NCI-H446 (cell line): ENCODE measurements at regions not wholly inside any gene's neighbourhood (a gene's known extent, or its start where the extent isn't known, plus 50 kb on each side); places are given as distances from the start of the nearest gene placed in this dataset.
"Not testable (repeated sequence)": the region's sequence is repeated elsewhere in the genome, so short reads cannot be mapped to it uniquely, and the experiment has no call there.

ENCODE experiments used
- DNase-seq, 2 experiments: peaks; one replicate each; lab custom pipeline; 2025; lab: John Stamatoyannopoulos, UW

DNA sequence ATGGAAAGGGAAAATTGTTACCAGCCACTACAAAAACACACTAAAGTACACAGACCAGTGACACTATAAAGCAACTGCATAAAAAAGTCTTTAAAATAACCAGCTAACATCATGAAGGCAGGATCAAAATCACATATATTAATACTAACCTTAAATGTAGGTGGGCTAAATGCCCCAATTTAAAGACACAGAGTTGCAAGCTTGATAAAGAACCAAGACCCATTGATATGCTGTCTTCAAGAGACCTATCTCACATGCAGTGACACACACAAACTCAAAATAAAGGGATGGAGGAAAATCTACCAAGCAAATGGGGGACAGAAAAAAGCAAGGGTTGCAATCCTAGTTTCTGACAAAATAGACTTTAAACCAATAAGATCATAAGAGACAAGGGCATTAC is 246.3 kb downstream of the SEC16B start:
- no peak for DNase-seq

DNA sequence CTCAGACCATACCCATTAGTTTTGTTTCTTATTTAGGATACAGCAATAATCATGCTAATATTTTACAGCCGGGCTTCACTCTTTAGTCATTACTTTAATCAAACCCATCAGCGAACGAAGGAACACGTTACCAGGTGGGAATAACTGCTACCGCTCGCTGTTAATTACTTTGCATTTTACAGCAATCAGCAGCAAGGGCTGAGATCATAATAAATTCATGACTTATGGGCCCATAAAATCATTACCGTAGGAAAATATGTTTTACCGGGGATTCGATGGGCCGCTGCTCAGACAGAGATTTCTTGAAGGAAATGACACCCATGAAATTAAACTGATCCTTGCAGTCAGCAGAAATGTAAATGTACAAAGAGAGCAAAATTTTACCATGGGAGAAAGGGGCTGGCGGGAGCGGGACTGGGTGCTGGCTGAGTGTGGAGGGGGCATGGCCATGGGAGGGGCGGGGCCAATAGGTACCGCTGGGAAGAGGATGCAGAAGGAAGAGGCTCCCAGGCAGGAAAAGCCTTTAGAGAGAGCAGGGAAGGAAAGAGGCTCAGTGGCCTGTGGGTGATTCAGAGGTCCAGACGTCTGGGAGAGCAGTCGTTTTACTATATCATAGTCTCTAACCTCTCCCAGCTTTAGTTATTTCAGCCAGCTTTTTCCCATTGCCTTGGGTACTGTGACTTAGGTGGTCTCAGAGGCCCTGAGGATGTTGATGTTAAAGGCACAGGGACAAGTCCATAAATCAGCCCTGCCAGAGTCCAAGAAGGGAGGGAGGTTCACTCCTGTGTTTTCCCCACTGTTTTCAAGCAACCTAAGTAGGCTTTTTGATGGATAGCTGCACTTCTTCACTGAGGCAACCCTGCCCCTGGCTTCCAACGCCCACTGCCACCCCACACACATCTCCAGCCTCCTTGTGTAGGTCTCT is 258.9 kb downstream of the SEC16B start:
- DNase-seq, result no peak

DNA sequence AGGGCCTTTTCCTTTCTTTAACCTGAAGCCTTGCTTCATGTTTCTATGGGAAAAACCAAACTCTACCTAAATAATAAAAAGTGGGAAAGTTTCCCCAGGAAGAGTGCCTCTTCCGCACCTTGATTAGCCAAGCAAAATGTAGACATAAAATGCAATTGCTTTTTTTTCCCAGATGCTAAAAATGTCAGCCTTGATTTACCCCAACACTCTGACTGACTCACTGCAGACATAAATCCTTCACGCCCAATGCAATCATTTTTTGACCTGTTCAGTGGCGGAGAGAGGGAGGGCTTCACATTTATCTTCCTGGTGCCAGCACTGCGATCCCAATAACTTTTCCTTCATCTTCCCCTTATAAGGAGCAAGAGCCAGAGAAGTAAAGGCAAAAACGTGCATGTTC is 261.5 kb downstream of the SEC16B start:
- DNase-seq, result no peak

DNA sequence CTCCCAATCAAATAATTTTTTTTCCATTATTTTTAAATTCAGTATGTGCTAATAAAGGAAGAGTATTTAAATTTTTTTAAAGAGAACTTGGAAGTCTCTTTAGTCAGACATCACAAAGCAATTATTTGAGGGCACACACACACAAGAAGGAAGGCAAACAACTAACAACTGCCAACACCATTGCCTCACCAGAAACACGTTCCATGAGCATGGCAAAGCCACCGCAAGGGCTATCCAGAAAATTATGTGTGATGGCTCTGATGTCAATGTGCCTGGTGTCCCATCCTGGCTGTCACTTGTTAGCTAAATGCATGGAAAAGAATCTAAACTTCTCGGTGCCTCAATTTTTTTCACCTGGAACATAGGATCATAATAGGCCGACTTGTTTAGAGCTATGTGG is 262.9 kb downstream of the SEC16B start:
- no peak for DNase-seq

DNA sequence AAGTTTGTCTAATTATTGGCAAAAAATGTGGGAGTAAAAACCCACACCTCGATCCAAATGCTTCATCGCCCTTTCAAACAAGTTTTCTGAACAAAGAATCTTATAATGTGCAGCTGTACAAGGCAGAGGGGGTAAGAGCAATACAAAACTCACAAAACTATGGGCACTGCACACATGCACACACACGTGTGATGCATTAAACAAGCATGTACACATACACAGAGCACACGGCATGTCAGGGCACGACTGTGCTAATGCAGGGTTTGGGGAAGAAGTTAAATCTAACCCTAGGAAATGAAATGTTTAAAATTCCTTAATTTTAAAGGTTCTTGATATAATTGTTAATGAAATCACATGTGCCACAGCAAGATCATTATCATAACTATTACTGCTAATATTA is 264.0 kb downstream of the SEC16B start:
- DNase-seq, result no peak

DNA sequence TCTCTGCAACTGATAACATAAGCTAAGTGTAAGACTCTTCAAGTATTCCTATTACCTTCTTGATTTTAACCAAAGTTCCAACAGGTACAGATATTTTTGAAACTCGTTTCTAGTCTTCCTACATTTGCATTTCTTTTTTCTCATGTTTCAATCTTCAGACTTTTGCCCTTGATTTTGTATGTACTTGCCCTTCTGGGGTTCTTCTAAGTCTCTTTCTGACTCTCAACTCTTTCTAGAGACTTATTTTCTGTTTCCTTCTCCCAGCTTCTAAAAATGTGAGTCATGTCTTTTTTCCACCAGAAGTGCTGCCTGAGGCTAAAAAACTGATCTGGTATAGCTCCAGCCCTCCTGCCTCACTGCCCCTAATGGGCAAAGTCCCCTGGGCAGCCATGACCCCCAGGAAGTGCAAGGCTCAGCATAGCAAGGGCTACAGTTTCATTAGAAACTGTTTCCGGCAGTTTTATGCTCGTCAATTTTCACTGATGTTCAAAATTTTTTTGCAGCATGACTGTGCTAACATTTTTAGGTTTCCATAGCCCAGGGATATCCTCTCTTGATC is 265.9 kb downstream of the SEC16B start:
- no peak for DNase-seq

DNA sequence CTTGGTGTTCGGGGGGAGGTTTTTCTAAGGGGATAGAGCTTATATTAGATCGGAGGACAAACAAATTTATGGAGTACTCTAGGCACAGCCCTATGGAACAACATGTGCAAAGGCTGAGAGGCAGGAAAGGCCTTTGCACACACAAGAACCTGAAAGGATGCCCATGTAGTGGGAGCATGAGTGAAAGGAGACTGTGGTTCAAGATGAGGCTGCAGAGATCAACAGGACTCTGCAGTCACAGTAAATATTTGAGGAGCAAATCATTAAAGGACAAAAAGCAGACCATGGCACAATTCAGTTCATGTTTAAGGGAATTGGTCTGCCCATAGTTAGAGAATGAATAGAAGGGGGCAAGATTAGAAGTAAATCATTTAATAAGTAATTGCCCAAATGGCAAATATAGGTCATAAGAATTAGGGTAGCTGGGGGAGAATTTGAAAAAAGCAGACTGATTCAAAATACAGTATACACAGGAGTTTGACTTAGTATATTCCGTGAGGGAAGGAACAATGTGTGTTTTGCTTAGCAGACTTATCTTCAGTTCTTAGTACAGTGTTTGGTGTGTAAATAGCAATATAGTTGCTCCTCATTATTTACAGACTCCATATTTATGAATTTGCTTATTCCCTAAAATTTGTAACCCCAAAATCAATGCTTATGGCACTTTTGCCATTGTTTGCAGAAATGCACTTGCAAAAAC is 268.1 kb downstream of the SEC16B start:
- DNase-seq, result no peak

DNA sequence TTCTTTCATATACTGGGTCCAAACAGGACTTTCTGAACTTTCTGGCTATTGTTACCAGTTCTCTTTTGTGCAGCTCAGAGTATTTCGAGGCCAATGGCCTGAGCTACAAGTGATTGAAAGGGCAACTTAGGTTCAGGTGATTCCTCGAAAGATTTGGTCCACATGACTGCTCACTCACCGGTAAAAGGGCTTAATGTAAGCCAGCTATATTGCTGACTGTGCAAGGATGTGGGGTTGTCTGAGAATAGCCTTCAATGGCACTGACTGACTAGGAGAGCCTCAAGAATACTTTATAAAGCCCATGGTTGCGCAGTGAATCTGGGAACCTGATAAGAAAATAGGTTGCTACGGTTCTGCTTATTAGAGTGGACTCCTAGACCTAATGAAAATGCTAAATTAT is 269.0 kb downstream of the SEC16B start:
- no peak for DNase-seq

DNA sequence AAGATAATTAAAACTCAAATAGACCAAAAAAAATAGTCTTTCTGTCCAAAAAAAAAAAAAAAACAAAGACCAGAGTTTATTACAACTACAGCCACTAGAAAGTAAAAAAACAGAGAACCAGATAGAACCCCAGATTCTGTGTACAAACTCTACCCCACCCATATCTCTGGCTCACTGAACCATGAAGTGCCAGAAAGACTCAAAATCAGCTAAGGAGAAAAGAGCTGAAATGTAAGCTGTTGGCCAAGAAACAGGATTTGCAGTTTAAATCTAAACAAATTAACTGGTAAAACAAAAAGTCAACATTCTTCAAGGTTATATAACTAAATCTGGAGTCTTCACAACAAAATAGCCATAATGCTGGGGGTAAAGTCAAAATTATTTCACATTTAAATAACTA is 278.9 kb downstream of the SEC16B start:
- DNase-seq, result no peak

DNA sequence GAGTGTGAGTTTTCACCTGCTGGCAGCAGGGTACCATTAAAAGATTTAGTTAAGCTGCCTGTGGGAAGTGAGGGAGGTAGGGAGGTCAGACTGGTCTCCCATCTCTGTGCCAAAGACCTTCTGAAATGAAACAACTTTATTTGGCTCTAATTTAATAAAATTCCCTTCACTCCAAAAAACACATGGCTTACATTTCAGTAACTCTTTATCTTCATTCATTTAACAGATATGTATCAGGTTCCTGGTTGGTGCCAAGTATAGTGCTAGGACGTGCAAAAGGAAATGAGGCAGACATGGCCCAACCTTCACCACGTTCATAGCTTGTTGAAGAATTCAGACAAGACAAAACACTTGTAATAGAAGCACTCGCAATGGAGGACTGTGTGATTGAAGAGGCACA is 282.3 kb downstream of the SEC16B start:
- no peak for DNase-seq

DNA sequence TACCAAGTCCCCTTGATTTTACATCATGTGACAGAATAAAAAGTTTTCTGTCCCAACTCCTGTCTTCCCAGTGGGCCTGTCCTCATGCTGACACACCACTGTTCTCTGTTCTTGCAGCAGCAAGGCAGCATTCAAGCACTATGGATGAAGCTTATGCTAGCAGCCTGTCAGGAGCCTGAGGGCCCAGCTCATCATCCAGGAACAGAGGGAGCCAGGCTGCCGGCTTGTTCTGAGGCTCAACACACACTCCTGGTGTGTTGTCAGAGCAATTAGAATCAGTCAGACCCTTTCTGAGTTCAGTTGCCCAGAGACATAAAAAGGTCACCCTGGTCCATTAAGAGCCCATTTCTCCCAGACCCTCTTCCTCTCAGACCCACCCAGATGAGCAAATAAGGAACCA is 282.9 kb downstream of the SEC16B start:
- DNase-seq, result no peak

DNA sequence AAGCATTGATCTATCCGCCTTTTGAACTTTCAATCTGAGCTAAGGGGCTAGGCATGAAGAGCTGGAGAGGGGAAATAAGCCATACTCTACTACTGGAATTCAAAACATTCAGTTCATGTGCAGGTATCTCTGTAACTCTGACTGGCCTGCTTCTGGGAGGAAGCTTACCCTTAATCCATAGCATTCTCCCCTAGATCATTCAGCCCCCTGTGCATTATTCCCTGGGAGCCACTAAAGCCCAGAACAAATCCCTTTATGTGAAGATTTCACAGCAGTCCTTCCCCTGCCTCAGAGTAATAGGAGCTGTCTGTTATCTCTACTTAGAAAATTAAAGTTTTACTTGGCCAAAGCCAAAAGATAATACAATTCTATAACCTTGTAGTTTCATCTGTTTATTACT is 300.7 kb downstream of the SEC16B start:
- no peak for DNase-seq

DNA sequence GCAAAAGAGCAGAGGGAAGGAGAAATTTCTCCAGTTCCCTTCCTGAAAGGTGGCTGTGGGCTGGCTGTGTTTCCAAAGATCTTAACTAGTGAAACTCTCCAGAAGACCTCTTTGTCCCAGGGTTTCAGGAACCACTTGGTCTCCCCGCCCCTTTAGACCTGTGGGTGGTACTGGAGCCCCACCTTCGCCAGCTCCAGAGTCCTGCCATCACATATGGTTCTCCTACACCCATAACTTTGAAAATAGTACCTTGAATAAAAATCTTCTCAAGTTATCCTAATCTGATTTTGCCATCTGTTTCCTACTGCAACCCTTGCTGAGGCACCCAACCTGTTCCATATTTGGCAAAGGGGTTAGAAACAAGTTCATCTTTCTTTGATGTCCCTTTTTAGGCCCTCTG is 303.9 kb downstream of the SEC16B start:
- DNase-seq, result no peak

DNA sequence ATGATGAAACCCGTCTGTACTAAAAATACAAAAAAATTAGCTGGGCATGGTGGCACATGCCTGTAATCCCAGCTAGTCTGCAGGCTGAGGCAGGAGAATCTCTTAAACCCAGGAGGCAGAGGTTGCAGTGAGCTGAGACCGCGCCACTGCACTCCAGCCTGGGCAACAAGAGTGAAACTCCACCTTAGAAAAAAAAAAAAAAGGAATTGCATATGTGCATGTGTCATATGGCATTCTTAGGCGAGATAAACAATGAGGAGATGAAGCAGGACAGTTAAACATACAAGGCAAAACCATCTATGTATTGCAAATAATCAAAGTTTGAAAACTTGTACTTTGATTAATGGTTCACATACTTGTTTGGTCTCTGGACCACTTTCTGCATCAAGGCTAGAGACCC is 305.1 kb downstream of the SEC16B start:
- not testable (repeated sequence) for DNase-seq

DNA sequence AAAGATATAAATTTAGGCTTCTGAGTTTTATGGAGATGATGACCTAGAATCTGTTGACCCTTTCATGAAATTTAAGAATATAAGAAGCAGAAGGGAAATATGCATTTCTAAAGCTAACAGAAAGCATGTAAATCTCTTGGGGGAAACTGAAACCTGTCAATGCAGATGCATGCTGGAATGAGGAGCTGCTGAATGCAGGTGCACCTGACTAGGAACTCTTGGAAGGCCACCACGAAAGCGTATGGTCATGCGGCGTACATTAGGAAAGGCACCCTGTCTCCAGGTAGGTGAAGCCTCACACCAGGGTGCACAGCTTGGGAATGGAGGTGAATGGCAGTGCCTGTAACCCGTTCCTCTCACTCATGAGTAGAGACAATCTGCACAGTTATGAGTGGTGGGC is 309.7 kb downstream of the SEC16B start:
- DNase-seq, result no peak

DNA sequence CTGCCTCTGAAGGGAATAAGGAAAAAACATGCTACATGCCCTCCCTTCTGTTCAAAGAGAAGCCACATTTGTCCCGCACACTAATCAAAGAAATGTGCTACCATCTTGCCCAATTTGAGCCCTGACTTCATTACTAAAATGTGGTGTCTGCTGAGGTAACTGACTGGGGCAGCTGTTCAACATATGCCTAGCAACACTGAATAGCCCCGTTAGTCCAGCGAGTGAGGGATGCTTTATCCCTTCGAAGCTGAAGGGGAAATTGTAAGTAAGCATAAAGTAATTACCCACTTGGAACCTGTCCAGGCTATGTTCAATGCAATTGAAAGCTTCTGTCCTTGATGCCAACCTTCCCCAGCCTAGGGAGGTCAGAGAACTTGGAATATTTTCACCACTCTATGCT is 310.6 kb downstream of the SEC16B start:
- no peak for DNase-seq

DNA sequence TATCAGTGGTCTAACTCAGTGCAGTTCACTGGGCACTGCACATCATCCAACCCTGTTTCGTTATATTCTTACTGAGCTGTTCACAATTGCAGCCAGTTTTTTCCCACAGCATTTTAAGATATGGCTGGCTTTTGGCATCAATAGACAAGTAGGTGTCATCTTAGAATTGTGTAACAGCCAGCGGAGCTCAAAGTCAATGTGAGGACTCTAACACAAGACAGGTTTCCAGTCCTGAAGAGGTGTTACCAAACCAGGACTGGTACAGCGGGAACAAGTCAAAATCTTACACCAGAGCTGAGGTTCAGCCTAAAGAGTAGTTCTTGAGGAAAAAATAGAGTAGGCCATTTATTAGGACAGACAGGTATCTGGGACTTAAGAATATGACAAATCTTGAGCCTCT is 313.3 kb downstream of the SEC16B start:
- DNase-seq, result no peak

DNA sequence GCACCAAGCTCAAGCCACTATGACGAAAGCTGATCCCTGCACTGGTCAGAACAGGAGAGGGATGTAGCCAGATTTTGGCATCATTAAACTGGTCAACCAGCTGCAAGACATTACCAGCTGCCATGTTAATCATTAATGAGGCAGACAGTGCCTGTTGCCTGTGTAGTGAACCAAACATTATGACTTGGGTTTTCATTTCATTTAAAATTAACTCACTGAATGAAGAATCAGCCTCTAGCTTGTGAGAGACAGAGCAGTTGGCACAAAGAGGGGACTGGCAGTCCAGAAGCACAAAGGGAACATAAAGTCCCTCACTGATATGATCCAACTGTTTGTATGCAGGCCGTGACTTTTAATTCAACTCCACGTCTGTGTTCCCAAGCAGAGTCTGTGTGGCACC is 318.9 kb downstream of the SEC16B start:
- no peak for DNase-seq

DNA sequence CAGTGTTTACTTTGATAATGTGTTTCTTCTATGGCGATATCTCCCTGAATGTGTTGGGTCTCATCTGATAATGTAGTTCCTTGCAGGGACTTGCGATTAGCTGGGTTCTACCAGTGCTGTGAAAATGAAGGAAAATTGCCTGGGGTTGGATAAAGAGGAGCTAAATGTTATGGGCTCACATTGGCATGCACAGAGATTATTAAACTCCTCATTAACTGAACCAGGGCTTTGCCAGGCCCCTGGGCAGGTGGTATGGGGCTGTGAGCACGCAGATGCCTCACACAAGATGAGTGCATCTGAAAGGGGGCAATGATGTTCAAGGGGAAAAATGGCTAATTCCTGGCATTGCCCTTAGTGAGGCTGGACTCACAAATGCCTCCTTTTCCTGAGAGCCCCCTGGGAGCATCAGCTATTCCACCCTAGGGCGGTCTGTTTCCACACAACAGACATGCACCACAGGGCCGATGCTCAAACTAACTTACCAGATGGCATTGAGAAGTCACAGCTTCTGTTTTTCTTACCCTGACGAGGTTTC is 321.1 kb downstream of the SEC16B start:
- no peak for DNase-seq

DNA sequence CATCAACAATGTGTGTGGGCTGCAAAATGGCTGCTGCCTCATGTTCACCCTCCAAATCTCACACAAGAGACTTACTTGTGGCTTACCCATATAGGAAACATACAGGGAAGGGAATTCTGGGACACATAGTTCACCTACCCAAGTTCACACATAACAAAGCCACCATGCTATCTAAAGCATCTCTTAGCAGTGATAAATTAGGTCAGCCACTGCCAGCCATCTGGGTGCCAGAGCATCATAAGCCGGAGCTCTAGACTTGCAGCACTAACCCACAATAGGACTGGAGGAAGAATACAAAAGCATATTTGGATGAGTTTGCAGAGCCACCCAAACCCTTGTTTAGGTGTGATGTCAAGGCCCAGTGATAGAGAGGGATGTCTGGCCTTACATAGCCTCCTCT is 321.7 kb downstream of the SEC16B start:
- no peak for DNase-seq

DNA sequence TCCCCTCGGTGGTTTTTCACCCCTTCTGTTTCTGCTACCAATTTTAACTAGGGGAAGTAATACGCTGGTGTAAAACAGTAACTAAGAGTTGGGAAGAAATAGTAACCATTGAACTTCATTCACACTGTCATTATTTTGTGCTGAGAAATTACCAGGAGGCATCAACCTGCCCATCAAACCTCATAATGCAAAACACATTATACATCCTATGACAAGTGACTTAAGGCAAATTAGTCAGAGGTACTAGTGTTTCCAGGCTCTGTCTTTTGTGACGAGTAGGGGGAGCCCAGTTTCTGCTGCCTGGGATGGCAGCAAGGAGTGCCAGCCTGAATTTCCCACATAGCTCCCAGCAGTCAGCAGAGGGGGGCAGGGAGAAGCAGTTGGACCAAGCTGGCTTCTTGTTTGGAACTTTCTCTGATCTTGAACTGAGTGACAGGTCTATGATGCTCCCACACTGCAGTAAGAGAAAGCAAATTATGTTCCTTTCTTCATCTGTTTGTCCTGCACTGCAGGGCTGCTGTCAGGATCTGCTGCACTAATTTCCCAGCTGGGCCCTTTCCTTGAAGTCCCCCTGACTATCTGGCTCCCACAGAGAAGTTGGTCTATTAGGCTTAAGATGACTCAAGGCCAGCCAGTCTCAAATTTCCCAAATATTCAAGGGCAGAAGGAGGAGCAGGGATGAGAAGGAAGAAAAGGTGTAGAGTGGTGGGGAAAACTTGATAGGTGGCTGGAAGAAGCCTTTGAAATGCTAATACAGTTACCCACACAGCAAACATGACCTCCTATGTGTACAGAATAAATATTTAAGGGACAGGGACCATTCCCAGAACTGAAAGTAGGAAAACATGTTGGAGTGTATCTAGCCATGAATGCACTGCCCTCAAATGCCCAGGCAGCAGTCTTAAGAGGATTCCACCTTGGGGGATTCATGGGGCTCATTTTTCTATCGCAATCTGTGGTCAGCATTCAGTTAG is 322.8 kb downstream of the SEC16B start:
- DNase-seq, result no peak
